ENCODE measurements at regions not wholly inside any gene's neighbourhood (a gene's known extent, or its start where the extent isn't known, plus 50 kb on each side); places are given as distances from the start of the nearest gene placed in this dataset.

DNA sequence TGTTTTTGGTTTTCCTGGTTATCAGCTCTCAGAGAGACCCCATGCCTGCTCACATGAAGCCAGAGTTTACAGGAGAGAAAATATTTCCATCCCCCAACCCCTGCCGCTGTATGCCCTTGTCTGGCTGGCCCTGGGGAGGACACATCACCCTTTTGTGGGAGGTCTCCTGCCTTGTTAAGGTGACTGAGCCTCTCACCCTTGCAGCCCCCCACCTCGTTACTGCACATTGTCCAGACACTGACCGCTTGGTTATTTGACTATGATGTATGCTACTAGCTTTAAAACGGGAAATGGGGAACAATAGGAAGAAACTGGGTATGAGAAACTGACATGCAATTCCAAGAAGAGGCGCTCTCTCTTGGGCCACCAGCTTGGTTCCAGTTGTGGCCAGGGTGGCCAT, 51.1 kb upstream of the RFPL3 start:
- Mint-ChIP-seq H3K9me3 (peaks cover 0 to 2% (median 0%) of the 10 kb centered on the region in 8 donors), H3K27me3 (peaks cover 18 to 42% of the 10 kb centered on the region in 2 donors), H3K36me3 (peaks cover 0 to 6% of the 10 kb centered on the region in 2 donors), H3K4me1 (no peaks in the 10 kb centered on the region), H3K27ac (no peak overlapping the region), H3K4me3 (no peak overlapping the region)
- ChIA-PET POLR2A (ENCODE audit: partially characterized antibody) (no interaction called here), CTCF (ENCODE audit: partially characterized antibody) (no interaction called here)
- DNase-seq = no peak
- Histone ChIP-seq H3K4me3 (ENCODE audit: low read length in 2 of 2) (no peak overlapping the region), H3K9me3 (ENCODE audit: control insufficient read depth in 1 of 2, low read length in 2 of 2) (no peaks in the 10 kb centered on the region), H3K27me3 (ENCODE audit: insufficient read depth, low read length) (no peaks in the 10 kb centered on the region), H3K27ac (ENCODE audit: low read depth, low read length) (no peak overlapping the region), H3K4me1 (ENCODE audit: insufficient read depth, low read length) (no peaks in the 10 kb centered on the region), H3K36me3 (ENCODE audit: insufficient read depth, low read length) (no peaks in the 10 kb centered on the region)
- intact Hi-C loops (cut with micrococcal nuclease) = no loop called here

DNA sequence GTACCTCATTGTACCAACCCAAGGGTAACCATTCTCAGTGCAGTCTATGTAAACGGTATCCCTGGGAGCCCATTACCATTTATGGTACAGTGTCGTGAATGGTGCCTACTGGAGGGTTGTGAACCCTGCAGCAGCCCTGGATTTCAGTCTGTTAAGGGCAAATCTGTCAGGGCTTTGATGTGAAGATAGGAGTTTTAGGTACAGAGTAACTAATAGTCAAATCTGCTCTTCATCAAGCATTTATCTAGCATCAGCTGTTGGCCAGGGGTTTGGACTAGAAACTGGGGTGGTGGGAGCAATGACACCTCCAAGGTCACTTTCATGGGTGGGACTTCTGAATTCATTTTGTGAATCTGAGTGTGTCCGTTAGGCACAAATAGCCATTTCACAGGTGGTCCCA, 50.6 kb upstream of the RFPL3 start:
- Histone ChIP-seq H3K9me3 (ENCODE audit: control insufficient read depth in 1 of 2, low read length in 2 of 2) (no peaks in the 10 kb centered on the region), H3K4me3 (ENCODE audit: low read length in 2 of 2) (no peak overlapping the region), H3K27ac (ENCODE audit: low read depth, low read length) (no peak overlapping the region), H3K4me1 (ENCODE audit: insufficient read depth, low read length) (no peaks in the 10 kb centered on the region), H3K36me3 (ENCODE audit: insufficient read depth, low read length) (no peaks in the 10 kb centered on the region), H3K27me3 (ENCODE audit: insufficient read depth, low read length) (no peaks in the 10 kb centered on the region)
- ChIA-PET POLR2A (ENCODE audit: partially characterized antibody) (interaction anchor here (0.6 kb wide), 1 partner anchor 17 kb away, joined by 3 read pairs; no protein-coding TSS in a partner anchor), CTCF (ENCODE audit: partially characterized antibody) (no interaction called here)
- Mint-ChIP-seq H3K36me3 (peaks cover 0 to 6% of the 10 kb centered on the region in 2 donors), H3K4me3 (no peak overlapping the region), H3K9me3 (peaks cover 0 to 2% (median 0%) of the 10 kb centered on the region in 8 donors), H3K4me1 (no peaks in the 10 kb centered on the region), H3K27ac (no peak overlapping the region), H3K27me3 (peaks cover 18 to 41% of the 10 kb centered on the region in 2 donors)
- intact Hi-C loops (cut with micrococcal nuclease) = no loop called here
- no peak for DNase-seq

DNA sequence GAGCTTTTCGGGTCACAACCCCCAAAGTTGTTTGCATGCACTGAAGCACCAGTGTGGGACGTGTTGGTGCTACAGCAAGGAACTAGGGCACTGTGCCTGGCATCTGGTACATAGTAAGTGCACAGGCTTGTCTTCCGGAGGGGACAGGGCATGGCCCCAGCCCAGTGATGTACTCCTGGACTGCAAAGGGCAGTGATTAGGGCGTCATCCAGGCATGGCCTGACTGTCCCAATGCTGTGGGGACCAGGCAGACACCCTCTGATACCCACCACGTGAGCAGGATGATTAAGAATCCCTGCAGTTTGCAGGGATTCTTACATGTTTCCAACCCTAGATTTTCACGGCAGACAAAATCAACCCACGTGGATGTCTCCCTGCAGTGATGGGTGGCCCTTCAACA, 50.0 kb upstream of the RFPL3 start:
- Histone ChIP-seq H3K9me3 (ENCODE audit: control insufficient read depth in 1 of 2, low read length in 2 of 2) (no peaks in the 10 kb centered on the region), H3K4me3 (ENCODE audit: low read length in 2 of 2) (no peak overlapping the region), H3K4me1 (ENCODE audit: insufficient read depth, low read length) (no peaks in the 10 kb centered on the region), H3K27me3 (ENCODE audit: insufficient read depth, low read length) (no peaks in the 10 kb centered on the region), H3K27ac (ENCODE audit: low read depth, low read length) (no peak overlapping the region), H3K36me3 (ENCODE audit: insufficient read depth, low read length) (no peaks in the 10 kb centered on the region)
- no peak overlapping the region for H3K4me3 Mint-ChIP-seq
- H3K27me3 Mint-ChIP-seq = peaks cover 19 to 41% of the 10 kb centered on the region in 2 donors
- H3K9me3 Mint-ChIP-seq = peaks cover 0 to 2% (median 0%) of the 10 kb centered on the region in 8 donors
- intact Hi-C loops (cut with micrococcal nuclease) = no loop called here
- no peak for DNase-seq
- peaks cover 0 to 6% of the 10 kb centered on the region in 2 donors for H3K36me3 Mint-ChIP-seq
- POLR2A ChIA-PET (ENCODE audit: partially characterized antibody) = interaction anchor here (0.6 kb wide), 1 partner anchor 18 kb away, joined by 3 read pairs; no protein-coding TSS in a partner anchor
- CTCF ChIA-PET (ENCODE audit: partially characterized antibody) = no interaction called here
- no peaks in the 10 kb centered on the region for H3K4me1 Mint-ChIP-seq
- H3K27ac Mint-ChIP-seq = no peak overlapping the region

All from CD4-positive, alpha-beta memory T cell (primary cell).